Skeletal muscle tissue (tissue), 3 donors: ENCODE measurements at regions not wholly inside any gene's neighbourhood (a gene's known extent, or its start where the extent isn't known, plus 50 kb on each side); places are given as distances from the start of the nearest gene placed in this dataset.

Source experiments
- H3K27ac ChIP-seq: one replicate; pipeline ENCODE4 v1.7.0; 2013; ENCODE audit warnings: mild to moderate bottlenecking, low read depth, low read length, inconsistent platforms
- H3K27me3 ChIP-seq, 3 donors: one replicate each; pipeline ENCODE4 v1.7.0; 2013; ENCODE audit warnings: low read length in 3 of 3; ENCODE audit not compliant: control insufficient read depth in 3 of 3, insufficient read depth in 3 of 3
- H3K36me3 ChIP-seq, 3 donors: one replicate each; pipeline ENCODE4 v1.7.0; 2013; ENCODE audit warnings: low read length in 3 of 3; ENCODE audit not compliant: control insufficient read depth in 3 of 3, insufficient read depth in 3 of 3
- H3K4me1 ChIP-seq, 3 donors: one replicate each; pipeline ENCODE4 v1.7.0; 2013; ENCODE audit warnings: low read length in 3 of 3, mild to moderate bottlenecking in 3 of 3; ENCODE audit not compliant: control insufficient read depth in 3 of 3, insufficient read depth in 3 of 3
- H3K4me3 ChIP-seq, 3 donors: one replicate each; pipeline ENCODE4 v1.7.0; 2013; ENCODE audit warnings: low read length in 3 of 3
- H3K9ac ChIP-seq, 3 donors: one replicate each; pipeline ENCODE4 v1.7.0; 2013; ENCODE audit warnings: low read length in 3 of 3, mild to moderate bottlenecking in 3 of 3, moderate library complexity in 2 of 3, low read depth in 1 of 3
- H3K9me3 ChIP-seq, 3 donors: one replicate each; pipeline ENCODE4 v1.7.0; 2013; ENCODE audit warnings: low read length in 3 of 3; ENCODE audit not compliant: control insufficient read depth in 3 of 3
- donor health status: Osteomylitis.

GRCh38 chr2:215521031-215521430 is 85.2 kb upstream of the FN1 start:
- H3K9ac ChIP-seq: no peak overlapping the region
- H3K4me3 ChIP-seq: no peak overlapping the region
- no peaks in the 10 kb centered on the region for H3K9me3 ChIP-seq
- H3K27ac ChIP-seq: no peak overlapping the region
- no peaks in the 10 kb centered on the region for H3K36me3 ChIP-seq
- no peaks in the 10 kb centered on the region for H3K4me1 ChIP-seq
- H3K27me3 ChIP-seq: no peaks in the 10 kb centered on the region

- no peaks in the 10 kb centered on the region for H3K36me3 ChIP-seq
- no peak overlapping the region for H3K4me3 ChIP-seq
- no peaks in the 10 kb centered on the region for H3K9me3 ChIP-seq
- H3K4me1 ChIP-seq: no peaks in the 10 kb centered on the region
- no peak overlapping the region for H3K9ac ChIP-seq
- no peaks in the 10 kb centered on the region for H3K27me3 ChIP-seq
- no peak overlapping the region for H3K27ac ChIP-seq
Measured at GRCh38 chr2:215517391-215517790, 81.5 kb upstream of the FN1 start.

DNA sequence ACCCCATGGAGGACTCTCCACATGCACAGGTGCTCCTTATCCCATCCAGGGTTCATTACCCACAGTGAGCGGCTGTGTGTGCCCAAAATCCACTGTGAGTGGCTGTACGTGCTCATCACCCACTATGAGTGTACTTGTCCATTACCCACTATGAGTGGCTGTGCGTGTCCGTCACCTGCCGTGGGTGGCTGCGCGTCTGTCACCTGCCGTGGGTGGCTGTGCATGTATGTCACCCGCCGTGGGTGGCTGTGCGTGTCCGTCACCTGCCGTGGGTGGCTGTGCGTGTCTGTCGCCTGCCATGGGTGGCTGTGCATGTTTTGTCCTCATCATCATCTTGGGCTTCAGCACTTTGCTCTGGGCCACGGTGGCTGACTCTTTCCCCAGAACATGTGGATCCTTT is 78.6 kb upstream of the FN1 start:
- no peaks in the 10 kb centered on the region for H3K9me3 ChIP-seq
- H3K27ac ChIP-seq: no peak overlapping the region
- H3K27me3 ChIP-seq: no peaks in the 10 kb centered on the region
- H3K4me1 ChIP-seq: no peaks in the 10 kb centered on the region
- H3K4me3 ChIP-seq: no peak overlapping the region
- no peak overlapping the region for H3K9ac ChIP-seq
- H3K36me3 ChIP-seq: no peaks in the 10 kb centered on the region

- Histone ChIP-seq H3K4me1 (no peaks in the 10 kb centered on the region), H3K27ac (no peak overlapping the region), H3K4me3 (no peak overlapping the region), H3K9me3 (no peaks in the 10 kb centered on the region), H3K36me3 (no peaks in the 10 kb centered on the region), H3K9ac (no peak overlapping the region), H3K27me3 (no peaks in the 10 kb centered on the region)
Measured at GRCh38 chr2:215511454-215512346, 75.8 kb upstream of the FN1 start.

GRCh38 chr2:215507836-215508235 is 72.0 kb upstream of the FN1 start:
- Histone ChIP-seq H3K9me3 (no peaks in the 10 kb centered on the region), H3K27ac (no peak overlapping the region), H3K4me1 (no peaks in the 10 kb centered on the region), H3K4me3 (no peak overlapping the region), H3K27me3 (no peaks in the 10 kb centered on the region), H3K9ac (no peak overlapping the region), H3K36me3 (no peaks in the 10 kb centered on the region)

DNA sequence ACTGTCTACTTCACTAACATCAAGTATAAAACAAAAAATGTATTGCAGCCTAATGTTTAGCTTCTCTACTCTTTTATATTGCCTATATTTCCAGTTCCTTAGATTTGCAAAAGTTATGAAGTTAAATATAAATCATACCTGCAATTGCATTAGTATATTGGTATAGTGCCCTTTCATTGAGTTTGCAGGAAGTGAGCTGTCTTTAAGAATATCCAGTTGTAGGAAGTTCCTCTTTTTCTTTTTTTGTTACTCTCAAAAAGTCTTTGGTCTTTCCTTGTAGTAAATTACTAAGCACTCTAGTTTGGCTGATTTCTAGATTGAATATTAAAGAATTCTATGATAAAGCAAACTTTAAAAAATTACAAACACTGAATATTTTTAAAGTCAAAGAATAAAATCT is 71.3 kb upstream of the FN1 start:
- H3K27me3 ChIP-seq: no peaks in the 10 kb centered on the region
- H3K9me3 ChIP-seq: no peaks in the 10 kb centered on the region
- no peak overlapping the region for H3K4me3 ChIP-seq
- H3K9ac ChIP-seq: no peak overlapping the region
- no peaks in the 10 kb centered on the region for H3K36me3 ChIP-seq
- H3K27ac ChIP-seq: no peak overlapping the region
- no peaks in the 10 kb centered on the region for H3K4me1 ChIP-seq

GRCh38 chr2:215506604-215506990 is 70.7 kb upstream of the FN1 start:
- Histone ChIP-seq H3K27me3 (no peaks in the 10 kb centered on the region), H3K4me3 (no peak overlapping the region), H3K4me1 (no peaks in the 10 kb centered on the region), H3K9me3 (no peaks in the 10 kb centered on the region), H3K27ac (no peak overlapping the region), H3K9ac (no peak overlapping the region), H3K36me3 (no peaks in the 10 kb centered on the region)

- H3K27ac ChIP-seq: no peak overlapping the region
Measured at GRCh38 chr2:215505044-215505786, 69.3 kb upstream of the FN1 start.

GRCh38 chr2:215504547-215504946 is 68.7 kb upstream of the FN1 start:
- Histone ChIP-seq H3K4me3 (no peak overlapping the region), H3K9ac (no peak overlapping the region), H3K27me3 (no peaks in the 10 kb centered on the region), H3K4me1 (no peaks in the 10 kb centered on the region), H3K27ac (no peak overlapping the region), H3K9me3 (no peaks in the 10 kb centered on the region), H3K36me3 (no peaks in the 10 kb centered on the region)

More at GRCh38 chr2:215505044-215505786, 69.3 kb upstream of the FN1 start:
- H3K4me1 ChIP-seq: no peaks in the 10 kb centered on the region
- no peak overlapping the region for H3K9ac ChIP-seq
- H3K9me3 ChIP-seq: no peaks in the 10 kb centered on the region
- H3K27me3 ChIP-seq: no peaks in the 10 kb centered on the region
- H3K36me3 ChIP-seq: no peaks in the 10 kb centered on the region
- no peak overlapping the region for H3K4me3 ChIP-seq

GRCh38 chr2:215503381-215503780 is 67.5 kb upstream of the FN1 start:
- H3K4me1 ChIP-seq: no peaks in the 10 kb centered on the region
- H3K9me3 ChIP-seq: no peaks in the 10 kb centered on the region
- H3K36me3 ChIP-seq: no peaks in the 10 kb centered on the region
- H3K27me3 ChIP-seq: no peaks in the 10 kb centered on the region
- no peak overlapping the region for H3K9ac ChIP-seq
- H3K4me3 ChIP-seq: no peak overlapping the region
- no peak overlapping the region for H3K27ac ChIP-seq
